LNCAP (cell line): ENCODE measurements at regions not wholly inside any gene's neighbourhood (a gene's known extent, or its start where the extent isn't known, plus 50 kb on each side); places are given as distances from the start of the nearest gene placed in this dataset.

Experiments
- TF ChIP-seq, protein P1 (sequence below): fragments of 450-650 bp; IDR thresholded peaks from 2 replicates; pipeline ENCODE4 v1.5.1; 2017; ENCODE audit warnings: mild to moderate bottlenecking

DNA sequence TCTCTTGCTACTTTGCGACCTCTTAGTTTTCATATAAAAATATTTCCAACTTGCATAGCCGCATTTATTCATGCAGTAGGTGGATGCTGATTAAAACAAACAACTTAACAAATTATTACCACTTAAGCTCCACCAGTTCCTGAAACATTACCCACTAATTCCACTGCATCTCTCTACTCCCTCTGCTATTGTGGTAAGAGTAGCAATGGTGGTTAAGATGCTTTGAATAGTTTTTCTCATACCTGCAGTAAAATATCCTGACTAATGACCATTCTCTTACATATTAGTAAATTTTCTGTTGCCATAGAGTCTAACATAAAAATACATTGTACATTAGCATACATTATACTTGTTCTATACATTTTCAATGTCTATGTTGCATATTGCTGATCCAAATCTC lies 397.6 kb upstream of the PLSCR5 start:
- TF ChIP-seq, protein P1, sequence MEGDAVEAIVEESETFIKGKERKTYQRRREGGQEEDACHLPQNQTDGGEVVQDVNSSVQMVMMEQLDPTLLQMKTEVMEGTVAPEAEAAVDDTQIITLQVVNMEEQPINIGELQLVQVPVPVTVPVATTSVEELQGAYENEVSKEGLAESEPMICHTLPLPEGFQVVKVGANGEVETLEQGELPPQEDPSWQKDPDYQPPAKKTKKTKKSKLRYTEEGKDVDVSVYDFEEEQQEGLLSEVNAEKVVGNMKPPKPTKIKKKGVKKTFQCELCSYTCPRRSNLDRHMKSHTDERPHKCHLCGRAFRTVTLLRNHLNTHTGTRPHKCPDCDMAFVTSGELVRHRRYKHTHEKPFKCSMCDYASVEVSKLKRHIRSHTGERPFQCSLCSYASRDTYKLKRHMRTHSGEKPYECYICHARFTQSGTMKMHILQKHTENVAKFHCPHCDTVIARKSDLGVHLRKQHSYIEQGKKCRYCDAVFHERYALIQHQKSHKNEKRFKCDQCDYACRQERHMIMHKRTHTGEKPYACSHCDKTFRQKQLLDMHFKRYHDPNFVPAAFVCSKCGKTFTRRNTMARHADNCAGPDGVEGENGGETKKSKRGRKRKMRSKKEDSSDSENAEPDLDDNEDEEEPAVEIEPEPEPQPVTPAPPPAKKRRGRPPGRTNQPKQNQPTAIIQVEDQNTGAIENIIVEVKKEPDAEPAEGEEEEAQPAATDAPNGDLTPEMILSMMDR: no peak

DNA sequence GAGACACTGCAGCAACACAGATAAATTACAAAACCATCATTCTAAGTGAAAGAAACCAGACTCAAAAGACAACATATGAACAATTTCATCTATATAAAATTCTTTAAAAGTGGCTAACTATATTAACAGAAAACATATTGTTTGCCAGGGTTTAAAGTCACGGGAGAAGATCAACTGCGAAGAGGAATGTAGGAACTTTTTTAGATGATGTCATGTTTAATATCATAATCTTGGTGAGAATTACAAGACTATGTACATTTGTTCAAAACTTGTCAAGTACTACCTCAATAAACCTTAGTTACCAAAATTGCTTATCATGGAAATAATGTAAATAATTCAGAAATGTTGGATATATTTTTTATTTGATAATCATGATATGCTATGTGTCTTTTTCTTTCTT lies 395.1 kb upstream of the PLSCR5 start:
- TF ChIP-seq, protein P1: no peak

DNA sequence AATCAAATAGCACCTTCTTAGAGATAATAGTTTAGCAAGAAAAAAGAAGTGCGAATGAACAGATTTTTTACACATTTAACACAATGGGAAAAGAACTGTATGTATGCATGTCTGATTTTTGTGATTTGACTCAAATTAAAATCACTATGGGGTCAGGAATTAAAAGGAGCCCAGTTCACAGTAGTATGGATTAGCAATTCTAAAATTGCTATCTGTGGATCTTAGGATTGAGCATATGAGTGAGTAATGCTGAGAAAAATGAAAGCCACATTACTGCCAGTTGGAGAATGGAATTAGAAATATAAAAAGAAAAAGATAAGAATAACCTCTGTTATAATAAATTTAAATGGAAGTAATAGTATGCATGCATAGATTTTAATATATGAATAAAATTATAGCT lies 386.8 kb upstream of the PLSCR5 start:
- TF ChIP-seq, protein P1: no peak

DNA sequence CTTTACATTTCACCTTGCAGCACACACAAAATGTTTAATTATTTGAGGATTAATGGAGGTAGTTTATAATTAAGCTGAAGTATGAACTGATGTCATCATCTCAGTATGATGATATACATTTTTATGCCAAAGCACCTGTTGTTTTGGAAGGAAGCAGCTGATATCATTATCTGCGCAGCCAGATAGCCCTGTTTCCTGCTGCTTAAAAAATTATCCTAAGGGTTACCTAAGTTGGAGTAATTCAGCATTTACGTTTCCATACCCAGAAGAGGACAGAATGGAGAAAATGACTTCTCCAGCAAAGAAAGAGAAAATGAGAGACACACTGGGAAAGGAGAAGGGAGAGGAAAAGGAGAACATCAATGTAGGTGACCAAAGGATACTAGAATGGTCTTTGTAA lies 370.3 kb upstream of the PLSCR5 start:
- TF ChIP-seq, protein P1: no peak

DNA sequence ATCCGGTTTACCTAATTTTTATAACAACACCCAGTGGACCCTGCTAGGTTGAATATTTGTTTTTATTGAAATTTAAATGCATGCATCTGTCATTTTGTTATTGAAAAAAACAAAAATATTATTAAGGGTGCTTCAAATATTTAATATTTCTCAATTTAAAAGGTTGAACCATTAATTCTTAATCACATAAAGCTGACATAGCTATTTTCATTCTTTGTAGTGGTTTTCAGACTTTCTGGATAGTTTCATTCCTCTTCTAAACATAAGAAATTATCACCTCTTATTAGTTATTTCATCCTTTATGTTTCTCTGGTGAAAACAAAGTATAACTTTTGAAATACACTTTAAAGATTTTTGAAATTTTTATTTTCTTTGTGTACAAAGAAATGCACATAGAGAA lies 369.9 kb upstream of the PLSCR5 start:
- TF ChIP-seq, protein P1: no peak

DNA sequence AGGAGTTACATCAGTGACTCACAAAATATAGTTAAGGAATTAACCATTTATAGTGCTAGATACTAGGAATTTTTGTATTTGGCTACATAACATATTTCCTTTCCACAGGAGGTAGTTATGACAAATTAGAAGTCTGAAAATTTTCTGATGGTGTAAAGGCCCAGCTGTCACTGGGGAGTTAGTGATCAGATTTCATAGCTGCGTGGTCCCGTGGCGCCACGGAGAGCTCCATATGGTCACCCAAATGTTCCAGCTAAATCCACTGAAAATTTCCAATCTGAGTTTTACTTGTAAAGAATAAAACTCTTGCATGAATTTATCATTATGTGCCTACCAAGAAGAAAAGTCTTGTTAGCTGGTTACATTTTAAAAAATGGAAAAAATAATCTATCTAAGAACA lies 368.9 kb upstream of the PLSCR5 start:
- TF ChIP-seq, protein P1: no peak

DNA sequence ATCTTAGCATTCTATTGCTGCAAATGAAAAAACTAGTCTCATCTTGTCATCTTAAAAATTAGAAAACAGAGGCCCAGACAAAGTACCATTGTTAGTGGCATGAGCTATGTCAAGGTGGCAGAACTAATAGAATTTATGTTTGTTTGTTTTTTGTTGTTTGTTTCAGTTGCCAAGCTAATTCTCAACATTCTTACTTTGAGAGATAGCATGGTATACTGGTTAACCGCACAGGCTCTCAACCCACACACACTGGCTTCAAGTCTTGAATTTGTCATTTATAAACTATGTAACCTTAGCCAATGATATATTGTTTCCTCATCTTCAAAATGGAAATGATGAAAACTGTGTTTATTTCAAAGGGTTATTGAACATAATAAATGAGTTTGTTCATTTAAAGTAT lies 367.6 kb upstream of the PLSCR5 start:
- TF ChIP-seq, protein P1: no peak

DNA sequence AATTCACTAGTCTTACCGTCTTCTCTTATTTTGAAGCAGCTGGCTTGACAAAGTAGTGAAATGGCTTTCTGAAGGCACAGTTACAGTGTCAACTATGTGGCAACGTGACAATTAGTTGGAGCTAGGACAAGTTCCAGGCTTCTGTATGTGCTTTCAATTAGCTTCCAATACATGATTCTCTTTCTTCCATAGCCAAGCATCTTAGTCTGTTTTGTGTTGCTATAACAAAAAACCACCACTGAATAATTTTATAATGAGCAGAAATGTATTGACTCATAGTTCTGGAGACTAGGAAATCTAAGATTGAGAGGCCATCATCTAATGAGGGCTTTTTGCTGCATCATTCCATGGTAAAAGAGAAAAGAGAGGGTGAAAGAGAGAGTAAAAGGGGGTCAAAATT lies 365.1 kb upstream of the PLSCR5 start:
- TF ChIP-seq, protein P1: no peak
